WTC11 (cell line): ENCODE measurements at regions not wholly inside any gene's neighbourhood (a gene's known extent, or its start where the extent isn't known, plus 50 kb on each side); places are given as distances from the start of the nearest gene placed in this dataset.

Experiments
- ATAC-seq: fragments of 200-7000 bp; cut with Tn5 transposase; 2 replicates; pipeline ENCODE4 v1.10.0; 2021; ENCODE audit warnings: mild to moderate bottlenecking, moderate library complexity
- CTCF ChIA-PET: fragments of 300-600 bp; sonication (Branson Sonifier 250); formaldehyde crosslinking; loops from one replicate; lab custom pipeline; 2021; ENCODE audit warnings: antibody characterized with exemption; lab: Charles Lee
- POLR2A ChIA-PET: fragments of 350-600 bp; sonication (Branson Sonifier 250); formaldehyde crosslinking; loops from one replicate; lab custom pipeline; 2021; ENCODE audit warnings: antibody characterized with exemption; lab: Charles Lee
- DNase-seq: peaks from one replicate; pipeline ENCODE4 v3.0.0; 2021; ENCODE audit warnings: low spot score
- H3K27ac Mint-ChIP-seq: 2 replicates; pipeline ENCODE4 v1.8.0; 2021; ENCODE audit warnings: mixed read lengths
- H3K27me3 Mint-ChIP-seq: 2 replicates; pipeline ENCODE4 v1.8.0; 2021; ENCODE audit warnings: low read depth, mild to moderate bottlenecking, moderate library complexity, mixed read lengths
- H3K36me3 Mint-ChIP-seq: 2 replicates; pipeline ENCODE4 v1.8.0; 2021; ENCODE audit warnings: mixed read lengths
- H3K4me1 Mint-ChIP-seq: 2 replicates; pipeline ENCODE4 v1.8.0; 2022; ENCODE audit warnings: mixed read lengths
- H3K4me3 Mint-ChIP-seq: 2 replicates; pipeline ENCODE4 v1.8.0; 2021; ENCODE audit warnings: mild to moderate bottlenecking, moderate library complexity, mixed read lengths
- H3K9me3 Mint-ChIP-seq: 2 replicates; pipeline ENCODE4 v1.8.0; 2021; ENCODE audit warnings: mixed read lengths
- AR ChIP-seq: fragments of 250-450 bp; sonication (Bioruptor Pico); IDR thresholded peaks from 2 replicates; pipeline ENCODE4 v1.9.0; 2021; ENCODE audit warnings: mild to moderate bottlenecking
- CDX4 ChIP-seq: fragments of 250-450 bp; sonication (Bioruptor Pico); IDR thresholded peaks from 2 replicates; pipeline ENCODE4 v1.9.0; 2021; ENCODE audit warnings: moderate library complexity, mild to moderate bottlenecking, inconsistent platforms, borderline replicate concordance
- E2F1 ChIP-seq: sonication (generic); formaldehyde crosslinking; IDR thresholded peaks from 2 replicates; pipeline ENCODE4 v1.8.0; 2022; ENCODE audit warnings: mild to moderate bottlenecking, missing genetic modification reagents
- E2F5 ChIP-seq: sonication (generic); formaldehyde crosslinking; IDR thresholded peaks from 2 replicates; pipeline ENCODE4 v1.8.1; 2022; ENCODE audit warnings: mild to moderate bottlenecking, moderate library complexity, missing genetic modification reagents
- ELF4 ChIP-seq: sonication (generic); formaldehyde crosslinking; IDR thresholded peaks from 2 replicates; pipeline ENCODE4 v1.8.1; 2022; ENCODE audit warnings: low read depth, mild to moderate bottlenecking, moderate library complexity, missing genetic modification reagents
- NR2C2 ChIP-seq: sonication (generic); formaldehyde crosslinking; IDR thresholded peaks from 2 replicates; pipeline ENCODE4 v1.8.0; 2022; ENCODE audit warnings: mild to moderate bottlenecking, missing genetic modification reagents
- NR3C1 ChIP-seq: sonication (generic); formaldehyde crosslinking; conservative IDR thresholded peaks from 2 replicates; pipeline ENCODE4 v1.8.1; 2023; ENCODE audit warnings: low read depth, mild to moderate bottlenecking, missing genetic modification reagents
- PRDM15 ChIP-seq: sonication (generic); formaldehyde crosslinking; IDR thresholded peaks from 2 replicates; pipeline ENCODE4 v1.8.0; 2022; ENCODE audit warnings: missing genetic modification reagents
- TEAD1 ChIP-seq: sonication (generic); formaldehyde crosslinking; IDR thresholded peaks from 2 replicates; pipeline ENCODE4 v1.8.0; 2022; ENCODE audit warnings: mild to moderate bottlenecking, missing genetic modification reagents
- TP53 ChIP-seq: sonication (generic); formaldehyde crosslinking; IDR thresholded peaks from 2 replicates; pipeline ENCODE4 v1.8.1; 2023; ENCODE audit warnings: mild to moderate bottlenecking, missing genetic modification reagents
- ZNF263 ChIP-seq: sonication (generic); formaldehyde crosslinking; IDR thresholded peaks from 2 replicates; pipeline ENCODE4 v1.8.1; 2022; ENCODE audit warnings: low read depth, mild to moderate bottlenecking, moderate library complexity, missing genetic modification reagents
- ZNF425 ChIP-seq: fragments of 250-450 bp; sonication (Bioruptor Pico); conservative IDR thresholded peaks from 2 replicates; pipeline ENCODE4 v1.9.0; 2021; ENCODE audit warnings: mild to moderate bottlenecking
- ZNF512 ChIP-seq: sonication (generic); formaldehyde crosslinking; IDR thresholded peaks from 2 replicates; pipeline ENCODE4 v1.8.1; 2022; ENCODE audit warnings: missing genetic modification reagents, borderline replicate concordance

- no peaks in the 10 kb centered on the region; the same call in 1 of the 2 replicates for H3K27me3 Mint-ChIP-seq
- no peak overlapping the region for H3K27ac Mint-ChIP-seq
- H3K36me3 Mint-ChIP-seq: peaks cover 13% of the 10 kb centered on the region
- CTCF ChIA-PET: no interaction called here
- DNase-seq (no peak), ATAC-seq (no peak)
- H3K9me3 Mint-ChIP-seq: peaks cover 24% of the 10 kb centered on the region
- H3K4me1 Mint-ChIP-seq: no peaks in the 10 kb centered on the region
- H3K4me3 Mint-ChIP-seq: no peak overlapping the region
- POLR2A ChIA-PET: no interaction called here
- TF ChIP-seq ZNF425: no peak
Measured at GRCh38 chr18:78792094-78792493, 187.5 kb upstream of the SALL3 start.

- no peak for TF ChIP-seq NR3C1 (CRISPR knock-in tag)
- no peak for TF ChIP-seq TEAD1
- TF ChIP-seq AR (CRISPR knock-in tag): no peak
- TF ChIP-seq E2F5 (CRISPR knock-in tag): no peak
- no peak for TF ChIP-seq ZNF512 (CRISPR knock-in tag)
- TF ChIP-seq NR2C2 (CRISPR knock-in tag): no peak
- TF ChIP-seq, all 79 proteins: peak for 0
- H3K9me3 Mint-ChIP-seq: peaks cover 24% of the 10 kb centered on the region
- peaks cover 13% of the 10 kb centered on the region for H3K36me3 Mint-ChIP-seq
- H3K27ac Mint-ChIP-seq: no peak overlapping the region
- H3K4me3 Mint-ChIP-seq: no peak overlapping the region
- no peaks in the 10 kb centered on the region; the same call in 1 of the 2 replicates for H3K27me3 Mint-ChIP-seq
- ATAC-seq (no peak), DNase-seq (no peak)
- no peaks in the 10 kb centered on the region for H3K4me1 Mint-ChIP-seq
- ChIA-PET CTCF (no interaction called here), POLR2A (no interaction called here)
Measured at GRCh38 chr18:78792736-78793135, 186.9 kb upstream of the SALL3 start.

- POLR2A ChIA-PET: no interaction called here
- Mint-ChIP-seq H3K36me3 (peaks cover 13% of the 10 kb centered on the region), H3K9me3 (peaks cover 24% of the 10 kb centered on the region), H3K27me3 (no peaks in the 10 kb centered on the region; the same call in 1 of the 2 replicates), H3K4me3 (no peak overlapping the region), H3K27ac (no peak overlapping the region), H3K4me1 (no peaks in the 10 kb centered on the region)
- ATAC-seq: no peak
- CTCF ChIA-PET: no interaction called here
- DNase-seq: no peak
- no peak for TF ChIP-seq E2F1 (CRISPR knock-in tag)
- TF ChIP-seq TP53 (CRISPR knock-in tag): no peak
- TF ChIP-seq ZNF263 (CRISPR knock-in tag): no peak
- TF ChIP-seq AR (CRISPR knock-in tag): no peak
- TF ChIP-seq ELF4 (CRISPR knock-in tag): no peak
- TF ChIP-seq CDX4 (CRISPR knock-in tag): no peak
- TF ChIP-seq PRDM15 (CRISPR knock-in tag): no peak
Measured at GRCh38 chr18:78793313-78794070, 186.1 kb upstream of the SALL3 start.
